Keratinocyte (primary cell): ENCODE measurements at regions not wholly inside any gene's neighbourhood (a gene's known extent, or its start where the extent isn't known, plus 50 kb on each side); places are given as distances from the start of the nearest gene placed in this dataset.

ENCODE experiments used
- DNase-seq: peaks from one replicate; pipeline ENCODE4 v3.0.0-alpha.2; 2011; ENCODE audit warnings: low read depth, missing footprints, low spot score
- FAIRE-seq: peaks from 2 replicates; lab custom pipeline; 2011; peaks lifted over from hg19 to GRCh38; lab: Jason Lieb, UNC
- H2AFZ ChIP-seq: 2 replicates; pipeline ENCODE4 v1.6.0; 2012; ENCODE audit warnings: low read length, control low read depth, inconsistent platforms; ENCODE audit not compliant: control insufficient read depth
- H3K27ac ChIP-seq: 2 replicates; pipeline ENCODE4 v1.5.1; 2011; ENCODE audit warnings: low read length; ENCODE audit not compliant: control insufficient read depth, insufficient read depth
- H3K27me3 ChIP-seq: 3 replicates; pipeline ENCODE4 v1.6.0; 2011; ENCODE audit warnings: low read length; ENCODE audit not compliant: control insufficient read depth, insufficient read depth; ENCODE audit errors: extremely low read depth
- H3K36me3 ChIP-seq, 2 experiments: 2 replicates in 1 of 2; 3 replicates in 1 of 2; pipeline ENCODE4 v1.5.1; 2011; ENCODE audit warnings: low read length in 2 of 2, mild to moderate bottlenecking in 1 of 2; ENCODE audit not compliant: control insufficient read depth in 2 of 2, insufficient read depth in 2 of 2; ENCODE audit errors: extremely low read depth in 1 of 2
- H3K4me1 ChIP-seq: 3 replicates; pipeline ENCODE4 v1.5.1; 2011; ENCODE audit warnings: low read length; ENCODE audit not compliant: control insufficient read depth, insufficient read depth; ENCODE audit errors: extremely low read depth
- H3K4me2 ChIP-seq: 3 replicates; pipeline ENCODE4 v1.6.0; 2011; ENCODE audit warnings: low read depth, low read length; ENCODE audit not compliant: control insufficient read depth, insufficient read depth; ENCODE audit errors: extremely low read depth
- H3K4me3 ChIP-seq, 3 experiments: fragments of 200-600 bp in 1 of 3; sonication (generic) in 1 of 3; 2 replicates in 2 of 3; 3 replicates in 1 of 3; pipeline ENCODE4 v1.5.1; 2011 to 2016; ENCODE audit warnings: low read length in 3 of 3, mild to moderate bottlenecking in 3 of 3, control low read depth in 2 of 3, inconsistent platforms in 1 of 3, low read depth in 1 of 3, mixed read lengths in 1 of 3, mixed run types in 1 of 3, moderate library complexity in 1 of 3; ENCODE audit not compliant: control insufficient read depth in 2 of 3, insufficient read depth in 2 of 3; ENCODE audit errors: extremely low read depth in 1 of 3
- H3K79me2 ChIP-seq: 2 replicates; pipeline ENCODE4 v1.6.0; 2012; ENCODE audit warnings: low read length; ENCODE audit not compliant: control insufficient read depth, insufficient read depth
- H3K9ac ChIP-seq: 3 replicates; pipeline ENCODE4 v1.6.0; 2011; ENCODE audit warnings: low read length; ENCODE audit not compliant: control insufficient read depth, insufficient read depth; ENCODE audit errors: extremely low read depth
- H3K9me1 ChIP-seq: 3 replicates; pipeline ENCODE4 v1.6.0; 2011; ENCODE audit warnings: low read length; ENCODE audit not compliant: control insufficient read depth, insufficient read depth; ENCODE audit errors: extremely low read depth
- H3K9me3 ChIP-seq: 2 replicates; pipeline ENCODE4 v1.5.1; 2012; ENCODE audit warnings: low read depth, low read length; ENCODE audit not compliant: control insufficient read depth
- H4K20me1 ChIP-seq: 3 replicates; pipeline ENCODE4 v1.6.0; 2011; ENCODE audit warnings: low read length; ENCODE audit not compliant: control insufficient read depth, insufficient read depth; ENCODE audit errors: extremely low read depth
- CTCF ChIP-seq, 3 experiments: IDR thresholded peaks in 1 of 3; conservative IDR thresholded peaks in 1 of 3; optimal IDR thresholded peaks in 1 of 3; 2 replicates in 2 of 3; 3 replicates in 1 of 3; pipeline versions ENCODE3 to v1.5.1; 2011; ENCODE audit warnings: low read length in 3 of 3, mild to moderate bottlenecking in 3 of 3, moderate library complexity in 2 of 3, control low read depth in 1 of 3, inconsistent platforms in 1 of 3; ENCODE audit not compliant: insufficient read depth in 2 of 3; ENCODE audit errors: extremely low read depth in 1 of 3
- EZH2 ChIP-seq: IDR thresholded peaks from one replicate; pipeline ENCODE4 v1.6.1; 2012; ENCODE audit warnings: inconsistent platforms, mild to moderate bottlenecking, low read length, moderate library complexity
- dilution Hi-C: fragments of 300-500 bp; cut with MboI; formaldehyde crosslinking; loops from one replicate; pipeline ENCODE4 v1.7.0; 2020; ENCODE audit warnings: low sequenced_read_pairs; ENCODE audit not compliant: extremely low pct_ligation_motif_present

DNA sequence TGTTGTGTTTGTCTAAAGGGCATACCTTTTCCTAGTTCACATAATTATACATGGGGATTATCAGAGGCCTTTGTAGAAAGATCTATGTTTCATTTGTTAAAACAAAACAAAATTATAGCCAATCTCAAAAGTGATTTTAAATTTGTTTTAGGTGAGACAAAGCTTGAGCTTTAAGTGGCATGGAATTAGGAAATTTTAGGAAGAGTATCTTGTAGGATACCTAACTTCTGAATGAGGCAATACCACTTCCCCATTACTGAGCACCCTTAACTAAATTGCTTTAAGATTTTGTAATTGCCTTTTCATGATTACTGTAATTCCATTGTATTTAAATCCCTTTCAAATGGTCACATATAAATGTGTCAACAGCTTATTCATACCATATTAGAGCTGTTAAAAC, 775.6 kb downstream of the NR2F1-AS1 start:
- H2AFZ ChIP-seq: no peak overlapping the region
- no peak for TF ChIP-seq CTCF (optimal IDR thresholded peaks at IDR 0.05 in 1 of 3, IDR thresholded peaks at IDR 0.05 in 1 of 3, conservative IDR thresholded peaks at IDR 0.05 in 1 of 3; ENCODE audit: extremely low read depth in 1 of 3, insufficient read depth in 2 of 3, low read length in 3 of 3)
- TF ChIP-seq EZH2: no peak
- H3K9me1 ChIP-seq: no peaks in the 10 kb centered on the region
- H3K27me3 ChIP-seq: peaks cover 4% of the 10 kb centered on the region
- H3K4me3 ChIP-seq: no peak overlapping the region
- FAIRE-seq (no peak), DNase-seq (no peak)
- no peaks in the 10 kb centered on the region for H3K9me3 ChIP-seq
- no peaks in the 10 kb centered on the region for H3K36me3 ChIP-seq
- H3K79me2 ChIP-seq: no peaks in the 10 kb centered on the region
- dilution Hi-C loops: no loop called here
- no peak overlapping the region for H3K4me2 ChIP-seq
- no peaks in the 10 kb centered on the region for H3K4me1 ChIP-seq
- H4K20me1 ChIP-seq: no peaks in the 10 kb centered on the region
- H3K27ac ChIP-seq: no peak overlapping the region
- no peak overlapping the region for H3K9ac ChIP-seq

DNA sequence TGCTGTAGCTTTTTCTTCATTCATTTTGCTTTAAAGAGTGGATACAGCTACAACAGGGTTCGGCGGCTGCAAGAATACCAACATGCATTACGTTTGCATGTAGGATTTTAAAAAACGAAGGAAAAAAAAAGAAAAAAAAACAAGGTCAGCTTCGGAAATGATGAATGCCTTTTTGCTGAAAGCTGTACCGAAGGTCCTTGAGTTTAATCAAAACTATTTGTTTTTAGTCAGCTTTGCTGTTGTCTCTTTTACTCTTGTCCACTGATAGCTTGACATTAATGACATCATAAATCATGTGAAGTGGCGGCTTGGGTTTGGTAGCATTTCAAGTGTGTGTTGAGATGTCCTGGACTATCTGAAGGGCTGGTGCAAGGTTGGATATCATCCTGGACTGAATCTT, 779.1 kb downstream of the NR2F1-AS1 start:
- Histone ChIP-seq H3K4me1 (no peaks in the 10 kb centered on the region), H3K36me3 (no peaks in the 10 kb centered on the region), H3K27ac (no peak overlapping the region), H3K27me3 (peaks cover 4% of the 10 kb centered on the region), H2AFZ (no peak overlapping the region), H3K4me2 (no peak overlapping the region), H3K79me2 (no peaks in the 10 kb centered on the region), H3K4me3 (no peak overlapping the region), H3K9ac (no peak overlapping the region), H3K9me1 (no peaks in the 10 kb centered on the region), H4K20me1 (no peaks in the 10 kb centered on the region), H3K9me3 (no peaks in the 10 kb centered on the region)
- FAIRE-seq: no peak
- TF ChIP-seq EZH2 (no peak), CTCF (optimal IDR thresholded peaks at IDR 0.05 in 1 of 3, IDR thresholded peaks at IDR 0.05 in 1 of 3, conservative IDR thresholded peaks at IDR 0.05 in 1 of 3; ENCODE audit: extremely low read depth in 1 of 3, insufficient read depth in 2 of 3, low read length in 3 of 3) (no peak)
- dilution Hi-C loops: no loop called here
- no peak for DNase-seq
